ENCODE measurements at regions not wholly inside any gene's neighbourhood (a gene's known extent, or its start where the extent isn't known, plus 50 kb on each side); places are given as distances from the start of the nearest gene placed in this dataset.

DNA sequence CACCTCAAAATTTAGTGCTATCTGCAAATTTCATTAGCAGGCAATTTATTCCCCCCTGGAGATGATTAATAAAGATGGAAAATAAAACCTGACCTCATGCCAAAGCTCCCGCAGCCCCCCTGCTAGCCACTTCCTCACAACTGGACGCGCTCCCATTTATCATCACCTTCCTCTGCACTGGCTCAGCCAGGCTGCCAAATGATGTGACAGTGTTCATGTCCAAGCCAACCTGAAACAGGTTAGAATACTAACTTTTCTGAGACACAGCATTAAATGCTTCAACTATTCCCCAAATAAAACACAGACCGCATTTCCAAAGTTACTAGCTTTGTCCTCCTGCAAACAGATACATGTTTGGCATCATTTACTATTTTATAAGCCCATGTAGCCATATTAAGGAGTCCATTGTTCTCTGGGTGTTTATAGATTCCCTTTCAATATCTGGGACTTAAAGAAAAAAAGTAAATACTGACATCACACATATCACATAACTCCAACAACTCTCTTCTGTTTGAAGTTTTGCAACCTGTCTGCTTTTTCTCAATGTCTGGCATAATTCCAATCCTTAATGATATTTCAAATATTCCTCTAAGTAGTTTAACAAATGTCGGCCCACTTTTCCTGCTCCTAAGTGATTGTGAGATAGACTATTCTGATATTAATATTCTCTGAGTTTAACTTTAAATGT is 829.7 kb upstream of the FAT3 start:
- TF ChIP-seq, protein P1, sequence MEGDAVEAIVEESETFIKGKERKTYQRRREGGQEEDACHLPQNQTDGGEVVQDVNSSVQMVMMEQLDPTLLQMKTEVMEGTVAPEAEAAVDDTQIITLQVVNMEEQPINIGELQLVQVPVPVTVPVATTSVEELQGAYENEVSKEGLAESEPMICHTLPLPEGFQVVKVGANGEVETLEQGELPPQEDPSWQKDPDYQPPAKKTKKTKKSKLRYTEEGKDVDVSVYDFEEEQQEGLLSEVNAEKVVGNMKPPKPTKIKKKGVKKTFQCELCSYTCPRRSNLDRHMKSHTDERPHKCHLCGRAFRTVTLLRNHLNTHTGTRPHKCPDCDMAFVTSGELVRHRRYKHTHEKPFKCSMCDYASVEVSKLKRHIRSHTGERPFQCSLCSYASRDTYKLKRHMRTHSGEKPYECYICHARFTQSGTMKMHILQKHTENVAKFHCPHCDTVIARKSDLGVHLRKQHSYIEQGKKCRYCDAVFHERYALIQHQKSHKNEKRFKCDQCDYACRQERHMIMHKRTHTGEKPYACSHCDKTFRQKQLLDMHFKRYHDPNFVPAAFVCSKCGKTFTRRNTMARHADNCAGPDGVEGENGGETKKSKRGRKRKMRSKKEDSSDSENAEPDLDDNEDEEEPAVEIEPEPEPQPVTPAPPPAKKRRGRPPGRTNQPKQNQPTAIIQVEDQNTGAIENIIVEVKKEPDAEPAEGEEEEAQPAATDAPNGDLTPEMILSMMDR (IDR thresholded peaks at IDR 0.05), result no peak
- TF ChIP-seq EP300 (IDR thresholded peaks at IDR 0.05) (no peak), POLR2AphosphoS5 (IDR thresholded peaks at IDR 0.05) (no peak), POLR2A (IDR thresholded peaks at IDR 0.05) (no peak)
- no peaks in the 10 kb centered on the region for H3K9me3 ChIP-seq
- 20 to 24% methylated on average over 5 of the region's 5 CpGs for WGBS, 2 donors
- H3K4me1 ChIP-seq, result peaks cover 0 to 8% (median 2%) of the 10 kb centered on the region in 4 donors
- no peak for DNase-seq
- no peaks in the 10 kb centered on the region for H3K36me3 ChIP-seq
- H3K4me3 ChIP-seq, result no peak overlapping the region
- H3K27me3 ChIP-seq, result no peaks in the 10 kb centered on the region
- ATAC-seq (ENCODE audit: low FRiP score in 2 of 2), result no peak
- no peak overlapping the region for H3K27ac ChIP-seq

GRCh38 chr11:91394073-91394726 is 830.4 kb upstream of the FAT3 start:
- DNase-seq (no peak), ATAC-seq (ENCODE audit: low FRiP score in 2 of 2) (no peak)
- no peak overlapping the region for H3K27ac ChIP-seq
- no peaks in the 10 kb centered on the region for H3K27me3 ChIP-seq
- WGBS, 2 donors, result 49 to 52% methylated on average over 6 of the region's 6 CpGs
- no peaks in the 10 kb centered on the region for H3K9me3 ChIP-seq
- H3K4me3 ChIP-seq, result no peak overlapping the region
- no peak for TF ChIP-seq POLR2AphosphoS5 (IDR thresholded peaks at IDR 0.05)
- TF ChIP-seq POLR2A (IDR thresholded peaks at IDR 0.05), result no peak
- TF ChIP-seq EP300 (IDR thresholded peaks at IDR 0.05), result no peak
- peaks cover 0 to 8% (median 2%) of the 10 kb centered on the region in 4 donors for H3K4me1 ChIP-seq
- no peaks in the 10 kb centered on the region for H3K36me3 ChIP-seq

DNA sequence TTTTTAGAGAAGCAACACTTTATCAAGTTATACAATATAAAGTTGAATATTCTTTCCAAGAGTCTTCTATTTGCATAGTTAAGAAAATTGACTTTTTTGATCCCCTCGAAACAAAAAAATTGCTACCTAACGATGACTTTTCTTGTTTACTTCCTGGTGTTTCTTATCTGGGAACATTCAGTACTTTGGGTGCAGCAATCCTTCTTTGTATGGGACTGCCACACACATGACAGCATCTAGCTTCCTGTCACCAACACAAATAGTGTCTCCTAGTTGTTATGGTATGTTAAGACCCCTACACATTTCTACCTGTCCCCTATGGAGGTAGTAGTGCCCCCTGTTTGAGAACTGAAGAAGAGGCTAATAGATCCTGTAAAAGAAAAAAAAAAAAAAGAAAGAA is 841.7 kb upstream of the FAT3 start:
- no peak for ATAC-seq (ENCODE audit: low FRiP score in 2 of 2)
- TF ChIP-seq EP300 (IDR thresholded peaks at IDR 0.05), result no peak
- TF ChIP-seq POLR2AphosphoS5 (IDR thresholded peaks at IDR 0.05), result no peak
- TF ChIP-seq POLR2A (IDR thresholded peaks at IDR 0.05), result no peak
- TF ChIP-seq, protein P1 (IDR thresholded peaks at IDR 0.05), result no peak
- 41 to 45% methylated on average over 2 of the region's 2 CpGs for WGBS, 2 donors
- Histone ChIP-seq H3K27ac (no peak overlapping the region), H3K27me3 (no peaks in the 10 kb centered on the region), H3K4me1 (no peaks in the 10 kb centered on the region), H3K36me3 (no peaks in the 10 kb centered on the region), H3K4me3 (no peak overlapping the region), H3K9me3 (no peaks in the 10 kb centered on the region)
- no peak for DNase-seq

DNA sequence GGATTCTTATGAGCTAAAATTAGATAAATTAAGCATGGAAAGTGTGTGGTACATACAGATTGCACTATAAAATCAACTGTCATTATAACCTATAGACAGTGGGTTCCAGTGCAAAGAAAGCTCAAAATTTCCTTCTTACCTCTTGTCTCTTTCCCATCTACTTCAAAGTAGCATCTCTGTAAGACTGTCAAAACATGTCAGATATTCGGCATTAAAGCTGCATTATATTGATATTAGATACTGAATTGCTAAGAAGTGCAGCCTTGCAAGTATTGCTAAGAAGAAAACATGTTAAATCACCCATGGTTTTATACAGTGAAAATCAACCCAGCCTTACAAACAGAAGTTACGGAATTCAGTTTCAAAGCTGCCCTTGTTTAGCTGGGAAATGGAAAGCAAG is 849.8 kb upstream of the FAT3 start:
- H3K9me3 ChIP-seq, result no peaks in the 10 kb centered on the region
- no peak overlapping the region for H3K27ac ChIP-seq
- 63 to 83% methylated on average over 2 of the region's 2 CpGs for WGBS, 2 donors
- no peak for ATAC-seq (ENCODE audit: low FRiP score in 2 of 2)
- no peaks in the 10 kb centered on the region for H3K36me3 ChIP-seq
- no peak overlapping the region for H3K4me3 ChIP-seq
- H3K4me1 ChIP-seq, result no peaks in the 10 kb centered on the region
- H3K27me3 ChIP-seq, result no peaks in the 10 kb centered on the region
- TF ChIP-seq, protein P1 (IDR thresholded peaks at IDR 0.05), result no peak
- TF ChIP-seq POLR2A (IDR thresholded peaks at IDR 0.05) (no peak), POLR2AphosphoS5 (IDR thresholded peaks at IDR 0.05) (no peak), EP300 (IDR thresholded peaks at IDR 0.05) (no peak)
- no peak for DNase-seq

DNA sequence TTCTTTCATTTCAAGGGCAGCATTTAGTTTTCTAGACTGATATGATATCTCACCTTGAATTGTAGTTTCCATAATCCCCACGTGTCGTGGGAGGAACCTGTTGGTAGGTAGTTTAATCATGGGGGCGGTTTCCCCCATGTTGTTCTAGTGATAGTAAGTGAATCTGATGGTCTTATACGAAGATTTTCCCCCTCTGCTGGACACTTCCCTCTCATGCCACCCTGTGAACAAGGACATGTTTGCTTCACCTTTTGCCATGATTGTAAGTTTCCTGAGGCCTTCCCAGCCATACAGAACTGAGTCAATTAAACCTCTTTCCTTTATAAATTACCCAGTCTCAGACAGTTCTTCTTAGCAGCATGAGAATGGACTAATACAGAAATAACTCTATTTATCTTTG is 851.1 kb upstream of the FAT3 start:
- ATAC-seq (ENCODE audit: low FRiP score in 2 of 2) (no peak), DNase-seq (no peak)
- Histone ChIP-seq H3K36me3 (no peaks in the 10 kb centered on the region), H3K9me3 (no peaks in the 10 kb centered on the region), H3K4me1 (no peaks in the 10 kb centered on the region), H3K4me3 (no peak overlapping the region), H3K27me3 (no peaks in the 10 kb centered on the region), H3K27ac (no peak overlapping the region)
- TF ChIP-seq EP300 (IDR thresholded peaks at IDR 0.05) (no peak), POLR2A (IDR thresholded peaks at IDR 0.05) (no peak), POLR2AphosphoS5 (IDR thresholded peaks at IDR 0.05) (no peak)
- TF ChIP-seq, protein P1 (IDR thresholded peaks at IDR 0.05), result no peak
- 77 to 82% methylated on average over 4 of the region's 4 CpGs for WGBS, 2 donors
